Breast epithelium (tissue), 3 donors: ENCODE measurements at regions not wholly inside any gene's neighbourhood (a gene's known extent, or its start where the extent isn't known, plus 50 kb on each side); places are given as distances from the start of the nearest gene placed in this dataset.

Experiments
- CTCF ChIP-seq, 3 donors: fragments of 450-650 bp; IDR thresholded peaks; one replicate each; pipeline ENCODE4 v1.5.1; 2016 to 2017; ENCODE audit warnings: antibody characterized with exemption in 3 of 3, mild to moderate bottlenecking in 3 of 3, moderate library complexity in 3 of 3
- POLR2A ChIP-seq: fragments of 450-650 bp; IDR thresholded peaks from one replicate; pipeline ENCODE4 v1.6.1; 2016; ENCODE audit warnings: antibody characterized with exemption, mild to moderate bottlenecking, moderate library complexity

- TF ChIP-seq CTCF (IDR thresholded peaks at IDR 0.05): no peak
- TF ChIP-seq POLR2A: no peak
Measured at GRCh38 chr20:48153523-48153922, 368.2 kb upstream of the SULF2 start.
